H1 (cell line): ENCODE measurements at regions not wholly inside any gene's neighbourhood (a gene's known extent, or its start where the extent isn't known, plus 50 kb on each side); places are given as distances from the start of the nearest gene placed in this dataset.

Experiments
- BRCA1 ChIP-seq: IDR thresholded peaks from 2 replicates; pipeline ENCODE4 v1.6.1; 2012; ENCODE audit warnings: low read depth, low read length, improper control_type of control experiment
- KDM1A ChIP-seq: fragments of 200-600, 300-600 bp; sonication (generic); IDR thresholded peaks from 2 replicates; pipeline ENCODE4 v1.7.1; 2016; ENCODE audit warnings: mild to moderate bottlenecking, low read length, borderline replicate concordance
- RFX5 ChIP-seq: IDR thresholded peaks from 2 replicates; pipeline ENCODE4 v1.6.1; 2011; ENCODE audit warnings: low read depth, low read length, improper control_type of control experiment, borderline replicate concordance
- SAP30 ChIP-seq: fragments of 300-600 bp; sonication (generic); IDR thresholded peaks from 2 replicates; pipeline ENCODE4 v1.7.1; 2012; ENCODE audit warnings: low read length, moderate library complexity, mild to moderate bottlenecking, inconsistent platforms; ENCODE audit not compliant: insufficient read depth, insufficient replicate concordance
- TF ChIP-seq, protein P1 (sequence below), 3 experiments: IDR thresholded peaks; 1 replicate in 2 of 3; 2 replicates in 1 of 3; pipeline versions ENCODE4 v1.5.1 to v1.6.1; 2011; ENCODE audit warnings: low read length in 3 of 3, mild to moderate bottlenecking in 3 of 3, inconsistent platforms in 2 of 3, low read depth in 1 of 3, moderate library complexity in 1 of 3; ENCODE audit not compliant: insufficient read depth in 1 of 3; ENCODE audit errors: control extremely low read depth in 1 of 3
- TF ChIP-seq, protein P2 (sequence below): fragments of 300-600 bp; sonication (generic); IDR thresholded peaks from 2 replicates; pipeline ENCODE4 v1.7.1; 2012; ENCODE audit warnings: low read length, moderate library complexity, mild to moderate bottlenecking, inconsistent platforms; ENCODE audit not compliant: insufficient replicate concordance

GRCh38 chr2:176453784-176454183 lies 184.5 kb downstream of the MTX2 start (continued):
- no peak for TF ChIP-seq SAP30
- no peak for TF ChIP-seq RFX5
- TF ChIP-seq, protein P1, sequence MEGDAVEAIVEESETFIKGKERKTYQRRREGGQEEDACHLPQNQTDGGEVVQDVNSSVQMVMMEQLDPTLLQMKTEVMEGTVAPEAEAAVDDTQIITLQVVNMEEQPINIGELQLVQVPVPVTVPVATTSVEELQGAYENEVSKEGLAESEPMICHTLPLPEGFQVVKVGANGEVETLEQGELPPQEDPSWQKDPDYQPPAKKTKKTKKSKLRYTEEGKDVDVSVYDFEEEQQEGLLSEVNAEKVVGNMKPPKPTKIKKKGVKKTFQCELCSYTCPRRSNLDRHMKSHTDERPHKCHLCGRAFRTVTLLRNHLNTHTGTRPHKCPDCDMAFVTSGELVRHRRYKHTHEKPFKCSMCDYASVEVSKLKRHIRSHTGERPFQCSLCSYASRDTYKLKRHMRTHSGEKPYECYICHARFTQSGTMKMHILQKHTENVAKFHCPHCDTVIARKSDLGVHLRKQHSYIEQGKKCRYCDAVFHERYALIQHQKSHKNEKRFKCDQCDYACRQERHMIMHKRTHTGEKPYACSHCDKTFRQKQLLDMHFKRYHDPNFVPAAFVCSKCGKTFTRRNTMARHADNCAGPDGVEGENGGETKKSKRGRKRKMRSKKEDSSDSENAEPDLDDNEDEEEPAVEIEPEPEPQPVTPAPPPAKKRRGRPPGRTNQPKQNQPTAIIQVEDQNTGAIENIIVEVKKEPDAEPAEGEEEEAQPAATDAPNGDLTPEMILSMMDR (IDR thresholded peaks at IDR 0.05; ENCODE audit: control extremely low read depth in 1 of 3, insufficient read depth in 1 of 3, low read depth in 1 of 3, low read length in 3 of 3) = no peak
- TF ChIP-seq BRCA1 = no peak
- TF ChIP-seq, protein P2, sequence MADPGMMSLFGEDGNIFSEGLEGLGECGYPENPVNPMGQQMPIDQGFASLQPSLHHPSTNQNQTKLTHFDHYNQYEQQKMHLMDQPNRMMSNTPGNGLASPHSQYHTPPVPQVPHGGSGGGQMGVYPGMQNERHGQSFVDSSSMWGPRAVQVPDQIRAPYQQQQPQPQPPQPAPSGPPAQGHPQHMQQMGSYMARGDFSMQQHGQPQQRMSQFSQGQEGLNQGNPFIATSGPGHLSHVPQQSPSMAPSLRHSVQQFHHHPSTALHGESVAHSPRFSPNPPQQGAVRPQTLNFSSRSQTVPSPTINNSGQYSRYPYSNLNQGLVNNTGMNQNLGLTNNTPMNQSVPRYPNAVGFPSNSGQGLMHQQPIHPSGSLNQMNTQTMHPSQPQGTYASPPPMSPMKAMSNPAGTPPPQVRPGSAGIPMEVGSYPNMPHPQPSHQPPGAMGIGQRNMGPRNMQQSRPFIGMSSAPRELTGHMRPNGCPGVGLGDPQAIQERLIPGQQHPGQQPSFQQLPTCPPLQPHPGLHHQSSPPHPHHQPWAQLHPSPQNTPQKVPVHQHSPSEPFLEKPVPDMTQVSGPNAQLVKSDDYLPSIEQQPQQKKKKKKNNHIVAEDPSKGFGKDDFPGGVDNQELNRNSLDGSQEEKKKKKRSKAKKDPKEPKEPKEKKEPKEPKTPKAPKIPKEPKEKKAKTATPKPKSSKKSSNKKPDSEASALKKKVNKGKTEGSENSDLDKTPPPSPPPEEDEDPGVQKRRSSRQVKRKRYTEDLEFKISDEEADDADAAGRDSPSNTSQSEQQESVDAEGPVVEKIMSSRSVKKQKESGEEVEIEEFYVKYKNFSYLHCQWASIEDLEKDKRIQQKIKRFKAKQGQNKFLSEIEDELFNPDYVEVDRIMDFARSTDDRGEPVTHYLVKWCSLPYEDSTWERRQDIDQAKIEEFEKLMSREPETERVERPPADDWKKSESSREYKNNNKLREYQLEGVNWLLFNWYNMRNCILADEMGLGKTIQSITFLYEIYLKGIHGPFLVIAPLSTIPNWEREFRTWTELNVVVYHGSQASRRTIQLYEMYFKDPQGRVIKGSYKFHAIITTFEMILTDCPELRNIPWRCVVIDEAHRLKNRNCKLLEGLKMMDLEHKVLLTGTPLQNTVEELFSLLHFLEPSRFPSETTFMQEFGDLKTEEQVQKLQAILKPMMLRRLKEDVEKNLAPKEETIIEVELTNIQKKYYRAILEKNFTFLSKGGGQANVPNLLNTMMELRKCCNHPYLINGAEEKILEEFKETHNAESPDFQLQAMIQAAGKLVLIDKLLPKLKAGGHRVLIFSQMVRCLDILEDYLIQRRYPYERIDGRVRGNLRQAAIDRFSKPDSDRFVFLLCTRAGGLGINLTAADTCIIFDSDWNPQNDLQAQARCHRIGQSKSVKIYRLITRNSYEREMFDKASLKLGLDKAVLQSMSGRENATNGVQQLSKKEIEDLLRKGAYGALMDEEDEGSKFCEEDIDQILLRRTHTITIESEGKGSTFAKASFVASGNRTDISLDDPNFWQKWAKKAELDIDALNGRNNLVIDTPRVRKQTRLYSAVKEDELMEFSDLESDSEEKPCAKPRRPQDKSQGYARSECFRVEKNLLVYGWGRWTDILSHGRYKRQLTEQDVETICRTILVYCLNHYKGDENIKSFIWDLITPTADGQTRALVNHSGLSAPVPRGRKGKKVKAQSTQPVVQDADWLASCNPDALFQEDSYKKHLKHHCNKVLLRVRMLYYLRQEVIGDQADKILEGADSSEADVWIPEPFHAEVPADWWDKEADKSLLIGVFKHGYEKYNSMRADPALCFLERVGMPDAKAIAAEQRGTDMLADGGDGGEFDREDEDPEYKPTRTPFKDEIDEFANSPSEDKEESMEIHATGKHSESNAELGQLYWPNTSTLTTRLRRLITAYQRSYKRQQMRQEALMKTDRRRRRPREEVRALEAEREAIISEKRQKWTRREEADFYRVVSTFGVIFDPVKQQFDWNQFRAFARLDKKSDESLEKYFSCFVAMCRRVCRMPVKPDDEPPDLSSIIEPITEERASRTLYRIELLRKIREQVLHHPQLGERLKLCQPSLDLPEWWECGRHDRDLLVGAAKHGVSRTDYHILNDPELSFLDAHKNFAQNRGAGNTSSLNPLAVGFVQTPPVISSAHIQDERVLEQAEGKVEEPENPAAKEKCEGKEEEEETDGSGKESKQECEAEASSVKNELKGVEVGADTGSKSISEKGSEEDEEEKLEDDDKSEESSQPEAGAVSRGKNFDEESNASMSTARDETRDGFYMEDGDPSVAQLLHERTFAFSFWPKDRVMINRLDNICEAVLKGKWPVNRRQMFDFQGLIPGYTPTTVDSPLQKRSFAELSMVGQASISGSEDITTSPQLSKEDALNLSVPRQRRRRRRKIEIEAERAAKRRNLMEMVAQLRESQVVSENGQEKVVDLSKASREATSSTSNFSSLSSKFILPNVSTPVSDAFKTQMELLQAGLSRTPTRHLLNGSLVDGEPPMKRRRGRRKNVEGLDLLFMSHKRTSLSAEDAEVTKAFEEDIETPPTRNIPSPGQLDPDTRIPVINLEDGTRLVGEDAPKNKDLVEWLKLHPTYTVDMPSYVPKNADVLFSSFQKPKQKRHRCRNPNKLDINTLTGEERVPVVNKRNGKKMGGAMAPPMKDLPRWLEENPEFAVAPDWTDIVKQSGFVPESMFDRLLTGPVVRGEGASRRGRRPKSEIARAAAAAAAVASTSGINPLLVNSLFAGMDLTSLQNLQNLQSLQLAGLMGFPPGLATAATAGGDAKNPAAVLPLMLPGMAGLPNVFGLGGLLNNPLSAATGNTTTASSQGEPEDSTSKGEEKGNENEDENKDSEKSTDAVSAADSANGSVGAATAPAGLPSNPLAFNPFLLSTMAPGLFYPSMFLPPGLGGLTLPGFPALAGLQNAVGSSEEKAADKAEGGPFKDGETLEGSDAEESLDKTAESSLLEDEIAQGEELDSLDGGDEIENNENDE = no peak
- TF ChIP-seq KDM1A = no peak
